D721Med (cell line): ENCODE measurements at regions not wholly inside any gene's neighbourhood (a gene's known extent, or its start where the extent isn't known, plus 50 kb on each side); places are given as distances from the start of the nearest gene placed in this dataset.

ENCODE experiments used
- DNase-seq: peaks from one replicate; pipeline ENCODE4 v3.0.0; 2011; ENCODE audit warnings: low spot score; ENCODE audit not compliant: insufficient read length
- FAIRE-seq: peaks from 2 replicates; lab custom pipeline; 2011; peaks lifted over from hg19 to GRCh38; lab: Jason Lieb, UNC
- TF ChIP-seq, protein P1 (sequence below): IDR thresholded peaks from 2 replicates; pipeline ENCODE4 v1.5.1; 2012; ENCODE audit warnings: mild to moderate bottlenecking, control low read depth; ENCODE audit not compliant: insufficient read depth; ENCODE audit errors: missing control alignments

DNA sequence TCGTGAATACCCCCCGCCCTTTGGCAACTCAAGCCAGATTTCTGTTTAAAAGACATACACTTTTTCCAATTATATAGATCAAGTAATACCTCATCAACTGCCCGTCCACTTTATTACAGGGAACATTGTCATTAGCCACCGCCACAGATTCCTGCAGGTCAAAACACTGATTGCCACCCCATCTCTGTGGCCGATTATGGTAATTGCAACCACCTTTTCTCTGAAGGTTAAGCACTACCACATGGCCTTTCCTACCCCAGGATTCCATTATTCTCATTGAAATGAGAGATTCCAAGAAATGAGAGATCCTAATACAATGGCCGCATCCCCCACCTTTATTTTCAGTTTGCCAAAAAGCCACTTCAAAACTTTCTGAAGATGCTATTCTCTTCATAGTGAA, 478.8 kb upstream of the HSF2 start:
- DNase-seq (no peak), FAIRE-seq (no peak)
- TF ChIP-seq, protein P1, sequence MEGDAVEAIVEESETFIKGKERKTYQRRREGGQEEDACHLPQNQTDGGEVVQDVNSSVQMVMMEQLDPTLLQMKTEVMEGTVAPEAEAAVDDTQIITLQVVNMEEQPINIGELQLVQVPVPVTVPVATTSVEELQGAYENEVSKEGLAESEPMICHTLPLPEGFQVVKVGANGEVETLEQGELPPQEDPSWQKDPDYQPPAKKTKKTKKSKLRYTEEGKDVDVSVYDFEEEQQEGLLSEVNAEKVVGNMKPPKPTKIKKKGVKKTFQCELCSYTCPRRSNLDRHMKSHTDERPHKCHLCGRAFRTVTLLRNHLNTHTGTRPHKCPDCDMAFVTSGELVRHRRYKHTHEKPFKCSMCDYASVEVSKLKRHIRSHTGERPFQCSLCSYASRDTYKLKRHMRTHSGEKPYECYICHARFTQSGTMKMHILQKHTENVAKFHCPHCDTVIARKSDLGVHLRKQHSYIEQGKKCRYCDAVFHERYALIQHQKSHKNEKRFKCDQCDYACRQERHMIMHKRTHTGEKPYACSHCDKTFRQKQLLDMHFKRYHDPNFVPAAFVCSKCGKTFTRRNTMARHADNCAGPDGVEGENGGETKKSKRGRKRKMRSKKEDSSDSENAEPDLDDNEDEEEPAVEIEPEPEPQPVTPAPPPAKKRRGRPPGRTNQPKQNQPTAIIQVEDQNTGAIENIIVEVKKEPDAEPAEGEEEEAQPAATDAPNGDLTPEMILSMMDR = no peak

DNA sequence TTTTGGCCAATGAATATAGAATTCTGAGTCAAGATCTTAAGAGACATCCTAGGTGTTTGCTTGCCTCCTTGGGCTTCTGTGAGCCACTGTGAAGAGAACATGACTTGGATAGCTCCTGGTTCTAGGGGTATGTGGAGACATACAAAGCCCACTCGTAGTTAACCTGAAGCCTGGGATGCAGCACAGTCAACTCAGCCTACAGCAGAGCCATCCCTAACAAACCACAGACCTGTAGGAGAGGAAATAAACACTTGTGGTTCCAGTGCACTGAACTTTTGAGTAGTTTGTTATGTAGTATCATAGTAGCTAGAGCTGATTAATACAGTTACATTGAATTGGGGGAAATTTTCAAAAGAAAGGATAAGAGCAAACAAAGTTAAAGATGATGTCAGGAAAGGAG, 474.4 kb upstream of the HSF2 start:
- FAIRE-seq = no peak

DNA sequence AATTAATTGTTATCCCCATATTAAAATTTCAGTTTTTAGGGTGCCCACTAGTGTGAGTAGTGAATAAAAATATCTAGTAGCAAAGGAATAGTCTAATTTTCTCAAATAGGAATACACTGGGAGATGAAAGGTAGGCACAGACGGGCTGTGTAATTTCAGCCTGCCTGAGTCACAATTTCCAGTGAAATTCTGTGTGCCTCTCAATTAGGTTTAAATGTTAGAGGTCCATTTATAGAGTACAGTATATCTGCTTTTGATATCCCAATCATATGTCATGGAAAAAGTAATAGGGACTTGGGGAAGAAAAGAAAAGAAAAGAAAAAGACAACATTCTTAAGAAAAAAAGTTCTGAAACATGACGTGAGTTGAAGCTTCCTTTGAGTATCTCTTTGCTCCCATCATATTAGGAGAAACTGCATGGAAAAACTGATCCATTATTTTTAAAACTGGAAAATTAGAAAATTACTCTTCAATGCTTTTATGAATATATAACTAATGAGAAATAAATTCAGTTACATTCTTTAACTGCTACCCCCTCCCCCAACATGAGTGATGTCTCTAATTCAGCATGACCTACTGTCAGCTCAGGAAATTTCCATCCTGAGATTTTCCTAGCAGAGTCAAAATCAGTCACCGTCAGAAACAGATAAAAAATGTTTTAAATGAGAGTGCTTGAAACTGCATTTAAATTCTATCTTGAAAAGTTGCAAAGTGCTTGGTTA, 473.8 kb upstream of the HSF2 start:
- FAIRE-seq = no peak
- no peak for DNase-seq
- TF ChIP-seq, protein P1 = no peak

More for the DNA sequence above, 474.4 kb upstream of the HSF2 start:
- no peak for DNase-seq
- TF ChIP-seq, protein P1 = no peak

DNA sequence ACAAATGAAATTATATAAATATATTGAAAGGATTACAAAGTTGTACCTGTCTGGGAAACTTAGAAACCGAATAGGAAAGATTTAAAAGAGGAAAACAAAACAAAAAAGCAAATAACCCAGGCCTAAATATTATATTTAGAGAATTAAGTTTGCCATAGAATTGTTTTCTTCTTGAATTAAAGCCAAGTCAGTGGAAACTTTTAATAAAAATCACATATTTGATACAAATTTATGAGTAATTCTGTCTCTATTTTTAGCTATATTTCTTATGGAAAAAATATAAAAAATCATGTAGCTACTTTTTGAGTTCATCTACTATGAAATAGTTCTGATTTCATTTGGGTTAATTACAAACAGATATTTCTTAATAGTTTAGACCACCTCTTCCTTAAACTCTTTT, 470.2 kb upstream of the HSF2 start:
- DNase-seq (no peak), FAIRE-seq (no peak)
- TF ChIP-seq, protein P1 = no peak

DNA sequence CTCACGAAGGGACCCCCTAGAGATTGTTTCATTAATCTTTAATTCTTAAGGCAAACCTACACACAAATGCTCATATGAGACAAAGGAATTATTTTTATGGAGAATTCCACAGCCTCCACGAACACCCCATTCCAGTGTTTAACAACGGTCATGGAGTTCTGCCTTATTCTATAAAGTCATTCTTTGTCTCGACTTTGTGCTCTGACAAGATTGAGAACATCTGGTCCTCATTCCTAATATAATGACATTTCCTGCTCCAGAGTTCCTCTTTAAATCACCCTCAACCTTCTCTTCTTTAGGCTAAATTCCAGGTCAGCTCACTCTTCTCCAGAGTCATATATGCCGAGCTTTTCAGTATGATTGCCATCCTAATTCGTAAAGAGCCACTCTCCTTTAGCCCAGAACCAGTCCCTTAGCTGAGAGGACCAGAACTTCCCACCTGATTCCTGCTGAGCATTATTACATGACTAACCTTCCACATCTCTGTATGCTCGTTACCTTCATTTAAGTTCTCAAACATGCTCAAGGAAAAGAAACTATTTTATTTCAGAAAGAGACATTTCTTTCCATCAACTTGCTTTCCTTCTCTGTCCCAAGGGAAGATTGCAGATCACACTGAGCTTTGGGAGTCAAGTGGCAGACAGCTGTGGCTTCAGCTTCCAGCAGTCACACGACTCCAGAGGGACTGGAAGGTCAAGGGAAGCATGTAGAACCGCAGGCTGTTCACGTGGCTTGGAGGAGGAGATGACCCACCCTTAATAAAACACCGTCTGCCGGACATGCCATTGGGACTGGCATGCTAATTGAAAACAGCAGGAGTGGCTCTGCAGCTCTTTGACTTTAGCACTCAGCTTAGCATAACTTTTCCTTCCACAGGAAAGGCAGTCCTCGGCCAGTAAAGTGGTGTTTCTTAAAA, 467.1 kb upstream of the HSF2 start:
- no peak for FAIRE-seq
- TF ChIP-seq, protein P1 = no peak
- no peak for DNase-seq

DNA sequence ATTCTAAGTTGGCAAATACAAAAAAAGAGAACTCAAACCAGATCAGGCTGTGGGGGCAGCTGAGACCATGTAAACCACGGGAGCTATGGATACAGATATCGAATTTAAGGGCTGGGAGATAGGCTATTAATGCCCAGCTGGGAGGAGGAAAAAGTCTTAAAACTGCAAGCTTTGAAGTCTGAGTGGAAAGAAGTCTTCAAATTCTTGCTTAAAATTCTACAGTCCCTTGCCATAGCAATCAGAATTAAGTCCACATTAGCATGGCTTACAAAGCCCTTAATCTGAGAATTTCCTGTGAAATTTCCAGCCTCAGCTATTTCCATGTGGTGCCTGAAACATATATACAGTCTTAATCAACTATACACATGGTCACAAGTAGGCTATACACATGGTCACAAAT, 465.0 kb upstream of the HSF2 start:
- FAIRE-seq (no peak), DNase-seq (no peak)
- TF ChIP-seq, protein P1 = no peak

DNA sequence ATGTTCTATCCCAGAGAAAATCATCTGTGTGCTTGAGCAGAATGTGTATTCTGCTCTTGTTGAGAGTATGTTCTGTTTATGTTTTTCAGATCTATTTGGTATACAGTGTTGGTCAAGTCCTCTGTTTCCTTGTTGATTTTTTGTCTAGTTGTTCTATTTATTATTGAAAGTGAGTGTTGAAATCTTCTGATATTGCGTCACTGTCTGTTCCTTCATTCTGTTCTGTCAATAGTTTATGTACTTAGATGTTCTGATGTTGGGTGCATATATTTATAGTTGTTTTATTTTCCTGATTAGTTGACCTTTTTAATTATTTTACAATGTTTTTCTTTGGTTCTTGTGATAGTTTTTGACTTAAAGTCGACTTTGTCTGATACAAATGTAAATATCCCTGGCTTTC, 458.7 kb upstream of the HSF2 start:
- DNase-seq (no peak), FAIRE-seq (no peak)
- TF ChIP-seq, protein P1 = no peak
